ENCODE measurements at regions not wholly inside any gene's neighbourhood (a gene's known extent, or its start where the extent isn't known, plus 50 kb on each side); places are given as distances from the start of the nearest gene placed in this dataset.

DNA sequence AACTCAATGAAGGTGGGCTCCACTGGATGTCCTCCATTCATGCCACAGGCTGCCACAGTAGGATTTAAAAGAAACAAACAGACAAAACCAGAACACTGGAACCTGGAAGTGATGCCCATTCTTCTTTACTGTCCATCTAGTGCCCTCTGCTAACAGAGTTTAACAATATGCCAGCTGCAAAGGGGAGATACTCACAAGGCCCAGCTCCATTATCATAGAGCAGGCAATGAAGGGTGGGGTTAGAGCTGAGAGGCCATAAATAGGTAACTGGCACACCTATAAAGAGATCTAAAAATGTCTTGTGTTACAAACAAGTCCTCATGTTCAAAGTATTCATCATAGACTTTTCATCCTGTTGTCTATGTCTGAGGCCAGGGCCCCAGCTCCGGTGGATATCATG, 75.6 kb downstream of the SOD2 start:
- no peaks in the 10 kb centered on the region for H3K27me3 ChIP-seq
- no peak overlapping the region for H3K4me3 ChIP-seq
- H3K36me3 ChIP-seq, result peaks cover 0 to 8% (median 0%) of the 10 kb centered on the region in 3 donors
- DNase-seq (ENCODE audit: low spot score in 2 of 2), result no peak
- TF ChIP-seq POLR2A (IDR thresholded peaks at IDR 0.05), result no peak
- TF ChIP-seq, protein P1, sequence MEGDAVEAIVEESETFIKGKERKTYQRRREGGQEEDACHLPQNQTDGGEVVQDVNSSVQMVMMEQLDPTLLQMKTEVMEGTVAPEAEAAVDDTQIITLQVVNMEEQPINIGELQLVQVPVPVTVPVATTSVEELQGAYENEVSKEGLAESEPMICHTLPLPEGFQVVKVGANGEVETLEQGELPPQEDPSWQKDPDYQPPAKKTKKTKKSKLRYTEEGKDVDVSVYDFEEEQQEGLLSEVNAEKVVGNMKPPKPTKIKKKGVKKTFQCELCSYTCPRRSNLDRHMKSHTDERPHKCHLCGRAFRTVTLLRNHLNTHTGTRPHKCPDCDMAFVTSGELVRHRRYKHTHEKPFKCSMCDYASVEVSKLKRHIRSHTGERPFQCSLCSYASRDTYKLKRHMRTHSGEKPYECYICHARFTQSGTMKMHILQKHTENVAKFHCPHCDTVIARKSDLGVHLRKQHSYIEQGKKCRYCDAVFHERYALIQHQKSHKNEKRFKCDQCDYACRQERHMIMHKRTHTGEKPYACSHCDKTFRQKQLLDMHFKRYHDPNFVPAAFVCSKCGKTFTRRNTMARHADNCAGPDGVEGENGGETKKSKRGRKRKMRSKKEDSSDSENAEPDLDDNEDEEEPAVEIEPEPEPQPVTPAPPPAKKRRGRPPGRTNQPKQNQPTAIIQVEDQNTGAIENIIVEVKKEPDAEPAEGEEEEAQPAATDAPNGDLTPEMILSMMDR (IDR thresholded peaks at IDR 0.05), result no peak
- TF ChIP-seq EP300 (IDR thresholded peaks at IDR 0.05), result no peak
- H3K4me1 ChIP-seq, result no peaks in the 10 kb centered on the region
- no peak overlapping the region for H3K27ac ChIP-seq
- 93 to 96% methylated on average over 1 of the region's 1 CpG for WGBS, 2 donors
- H3K9me3 ChIP-seq, result peaks cover 0 to 25% (median 6%) of the 10 kb centered on the region in 4 donors

DNA sequence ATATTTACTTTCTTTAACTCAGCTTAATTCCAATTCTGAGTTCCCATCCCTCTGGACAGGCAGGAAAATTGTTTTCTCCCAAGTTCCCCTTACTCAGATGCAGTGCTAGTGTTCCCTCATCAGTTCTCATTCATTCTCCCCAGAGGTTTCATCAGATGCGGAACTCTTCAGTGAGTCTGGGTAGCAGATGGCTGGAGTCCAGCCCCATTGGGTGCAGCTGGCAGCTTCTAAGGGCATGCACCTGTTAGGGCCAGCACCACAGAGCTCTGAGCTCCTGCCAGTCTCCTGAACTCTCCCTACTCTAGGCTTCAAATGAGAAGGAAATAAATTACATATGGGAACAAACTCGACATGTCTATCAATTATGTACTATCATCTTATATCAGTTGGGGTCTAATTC, 76.6 kb downstream of the SOD2 start:
- Histone ChIP-seq H3K36me3 (peaks cover 0 to 8% (median 0%) of the 10 kb centered on the region in 3 donors), H3K27ac (no peak overlapping the region), H3K4me1 (no peaks in the 10 kb centered on the region), H3K27me3 (no peaks in the 10 kb centered on the region), H3K9me3 (peaks cover 0 to 25% (median 6%) of the 10 kb centered on the region in 4 donors), H3K4me3 (no peak overlapping the region)
- TF ChIP-seq, protein P1 (IDR thresholded peaks at IDR 0.05), result no peak
- DNase-seq (ENCODE audit: low spot score in 2 of 2), result no peak
- 82 to 85% methylated on average over 2 of the region's 2 CpGs for WGBS, 2 donors

GRCh38 chr6:159615918-159616317, 77.1 kb downstream of the SOD2 start:
- H3K27ac ChIP-seq, result no peak overlapping the region
- TF ChIP-seq, protein P1 (IDR thresholded peaks at IDR 0.05), result no peak
- no peak for TF ChIP-seq EP300 (IDR thresholded peaks at IDR 0.05)
- TF ChIP-seq POLR2A (IDR thresholded peaks at IDR 0.05), result no peak
- H3K36me3 ChIP-seq, result peaks cover 0 to 8% (median 0%) of the 10 kb centered on the region in 3 donors
- no peak for DNase-seq (ENCODE audit: low spot score in 2 of 2)
- no peaks in the 10 kb centered on the region for H3K27me3 ChIP-seq
- H3K9me3 ChIP-seq, result peaks cover 0 to 25% (median 6%) of the 10 kb centered on the region in 4 donors
- H3K4me1 ChIP-seq, result no peaks in the 10 kb centered on the region
- no peak overlapping the region for H3K4me3 ChIP-seq
- WGBS, 2 donors, result 49 to 55% methylated on average over 3 of the region's 3 CpGs

- Histone ChIP-seq H3K9me3 (peaks cover 0 to 6% (median 0%) of the 10 kb centered on the region in 4 donors), H3K36me3 (no peaks in the 10 kb centered on the region), H3K4me1 (no peaks in the 10 kb centered on the region), H3K27ac (no peak overlapping the region), H3K4me3 (no peak overlapping the region), H3K27me3 (no peaks in the 10 kb centered on the region)
- TF ChIP-seq POLR2A (IDR thresholded peaks at IDR 0.05) (no peak), EP300 (IDR thresholded peaks at IDR 0.05) (no peak)
- TF ChIP-seq, protein P1 (IDR thresholded peaks at IDR 0.05), result no peak
- 88 to 92% methylated on average over 6 of the region's 6 CpGs for WGBS, 2 donors
- no peak for DNase-seq (ENCODE audit: low spot score in 2 of 2)
Observed at GRCh38 chr6:159610881-159611280, 82.2 kb downstream of the SOD2 start.

DNA sequence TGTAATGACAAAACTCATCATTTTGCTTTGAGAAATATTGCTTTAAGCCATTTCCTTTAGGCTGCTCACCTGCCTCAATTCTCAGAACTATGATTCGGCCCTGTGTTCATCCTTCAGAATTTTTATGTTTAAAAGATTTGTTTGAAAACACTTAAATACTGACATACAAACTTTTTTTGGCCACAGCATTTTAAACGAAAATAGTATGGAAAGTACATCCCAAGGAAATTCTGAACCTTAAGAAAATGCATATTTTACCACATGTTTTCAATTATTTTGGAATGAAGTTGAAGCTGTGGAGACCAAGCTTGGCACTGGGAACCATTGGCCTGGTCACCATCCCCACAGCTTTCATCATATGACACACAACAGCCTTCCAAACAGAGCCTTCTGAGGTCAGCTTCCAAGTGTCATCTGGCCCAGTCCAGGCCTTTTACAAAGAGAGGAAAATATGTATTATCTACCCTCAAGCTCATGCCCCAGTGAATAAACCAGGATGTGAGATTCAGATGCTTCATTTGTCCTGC, 83.3 kb downstream of the SOD2 start:
- Histone ChIP-seq H3K4me3 (no peak overlapping the region), H3K27me3 (no peaks in the 10 kb centered on the region), H3K4me1 (no peaks in the 10 kb centered on the region), H3K36me3 (no peaks in the 10 kb centered on the region), H3K27ac (no peak overlapping the region), H3K9me3 (peaks cover 0 to 6% (median 0%) of the 10 kb centered on the region in 4 donors)
- TF ChIP-seq EP300 (IDR thresholded peaks at IDR 0.05), result no peak
- no peak for TF ChIP-seq POLR2A (IDR thresholded peaks at IDR 0.05)
- TF ChIP-seq, protein P1 (IDR thresholded peaks at IDR 0.05), result no peak
- no peak for DNase-seq (ENCODE audit: low spot score in 2 of 2)
- 66 to 73% methylated on average over 2 of the region's 2 CpGs for WGBS, 2 donors

Data from tibial nerve (tissue), 4 donors.